ENCODE measurements at regions not wholly inside any gene's neighbourhood (a gene's known extent, or its start where the extent isn't known, plus 50 kb on each side); places are given as distances from the start of the nearest gene placed in this dataset.

GRCh38 chr15:100812802-100813201 is 66.8 kb upstream of the ALDH1A3 start:
- no peak for TF ChIP-seq CTCF (IDR thresholded peaks at IDR 0.05)
- no peak for TF ChIP-seq POLR2A (IDR thresholded peaks at IDR 0.05)

Data from thyroid gland (tissue), 4 donors.